ENCODE measurements at regions not wholly inside any gene's neighbourhood (a gene's known extent, or its start where the extent isn't known, plus 50 kb on each side); places are given as distances from the start of the nearest gene placed in this dataset.

DNA sequence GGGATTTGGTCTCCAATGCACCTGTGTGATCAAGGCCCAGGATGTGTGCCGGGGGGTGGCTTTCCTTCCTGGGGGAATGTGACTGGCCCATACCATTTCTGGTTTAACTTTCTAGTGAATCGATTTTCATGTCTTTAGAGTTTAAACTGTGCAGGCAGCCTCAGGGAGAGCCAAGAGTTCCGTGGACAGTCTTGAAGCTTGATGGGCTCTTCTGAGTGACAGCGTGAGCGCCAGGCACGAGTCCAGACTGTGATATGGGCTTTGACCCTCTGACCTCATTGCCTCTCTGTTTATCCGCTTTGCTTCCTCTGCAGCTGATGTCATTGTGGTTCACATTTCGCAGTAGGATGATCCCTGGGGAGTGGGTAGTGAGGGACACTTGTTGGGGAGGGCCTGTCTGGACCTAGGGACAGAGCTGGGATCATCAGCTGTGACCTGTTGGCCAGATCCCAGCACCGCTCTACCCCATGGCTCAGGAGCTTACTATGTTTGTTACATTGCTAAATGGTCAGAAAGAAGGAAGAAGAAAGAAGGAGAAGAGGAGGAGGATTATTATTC, 80.6 kb upstream of the CLDN5 start:
- ChIA-PET POLR2A (interaction anchor here (0.9 kb wide), 1 partner anchor 10 kb away, joined by 3 read pairs; no protein-coding TSS in a partner anchor), CTCF (ENCODE audit: unreplicated experiment) (no interaction called here)
- no peaks in the 10 kb centered on the region for H3K9me2 ChIP-seq (ENCODE audit: insufficient read depth, low read length)
- no peak overlapping the region for H2AFZ ChIP-seq (ENCODE audit: low read length)
- intact Hi-C loops (cut with micrococcal nuclease; ENCODE audit: unreplicated experiment): no loop called here
- no peaks in the 10 kb centered on the region for H3K79me2 ChIP-seq (ENCODE audit: insufficient read depth, low read depth, low read length)
- no peak overlapping the region for H3K4me3 ChIP-seq (ENCODE audit: low read depth, low read length, poor library complexity, severe bottlenecking)
- no peaks in the 10 kb centered on the region for H3K36me3 ChIP-seq (ENCODE audit: insufficient read depth, low read length)
- H4K20me1 ChIP-seq (ENCODE audit: insufficient read depth, low read length): no peaks in the 10 kb centered on the region
- TF ChIP-seq, protein P1, sequence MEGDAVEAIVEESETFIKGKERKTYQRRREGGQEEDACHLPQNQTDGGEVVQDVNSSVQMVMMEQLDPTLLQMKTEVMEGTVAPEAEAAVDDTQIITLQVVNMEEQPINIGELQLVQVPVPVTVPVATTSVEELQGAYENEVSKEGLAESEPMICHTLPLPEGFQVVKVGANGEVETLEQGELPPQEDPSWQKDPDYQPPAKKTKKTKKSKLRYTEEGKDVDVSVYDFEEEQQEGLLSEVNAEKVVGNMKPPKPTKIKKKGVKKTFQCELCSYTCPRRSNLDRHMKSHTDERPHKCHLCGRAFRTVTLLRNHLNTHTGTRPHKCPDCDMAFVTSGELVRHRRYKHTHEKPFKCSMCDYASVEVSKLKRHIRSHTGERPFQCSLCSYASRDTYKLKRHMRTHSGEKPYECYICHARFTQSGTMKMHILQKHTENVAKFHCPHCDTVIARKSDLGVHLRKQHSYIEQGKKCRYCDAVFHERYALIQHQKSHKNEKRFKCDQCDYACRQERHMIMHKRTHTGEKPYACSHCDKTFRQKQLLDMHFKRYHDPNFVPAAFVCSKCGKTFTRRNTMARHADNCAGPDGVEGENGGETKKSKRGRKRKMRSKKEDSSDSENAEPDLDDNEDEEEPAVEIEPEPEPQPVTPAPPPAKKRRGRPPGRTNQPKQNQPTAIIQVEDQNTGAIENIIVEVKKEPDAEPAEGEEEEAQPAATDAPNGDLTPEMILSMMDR (conservative IDR thresholded peaks at IDR 0.05; ENCODE audit: low read length): no peak
- TF ChIP-seq EZH2phosphoT487 (IDR thresholded peaks at IDR 0.05; ENCODE audit: borderline replicate concordance, low read depth, low read length): no peak
- no peak overlapping the region for H3K27ac ChIP-seq (ENCODE audit: low read depth, low read length, poor library complexity, severe bottlenecking)
- H3K4me2 ChIP-seq (ENCODE audit: low read length): no peak overlapping the region
- H3K9me3 ChIP-seq (ENCODE audit: low read length): no peaks in the 10 kb centered on the region
- DNase-seq (ENCODE audit: low spot score): no peak
- no TSS peak for BruUV-seq (replicated peaks)
- H3K4me1 ChIP-seq (ENCODE audit: insufficient read depth, low read length, poor library complexity, severe bottlenecking): peaks cover 10% of the 10 kb centered on the region

DNA sequence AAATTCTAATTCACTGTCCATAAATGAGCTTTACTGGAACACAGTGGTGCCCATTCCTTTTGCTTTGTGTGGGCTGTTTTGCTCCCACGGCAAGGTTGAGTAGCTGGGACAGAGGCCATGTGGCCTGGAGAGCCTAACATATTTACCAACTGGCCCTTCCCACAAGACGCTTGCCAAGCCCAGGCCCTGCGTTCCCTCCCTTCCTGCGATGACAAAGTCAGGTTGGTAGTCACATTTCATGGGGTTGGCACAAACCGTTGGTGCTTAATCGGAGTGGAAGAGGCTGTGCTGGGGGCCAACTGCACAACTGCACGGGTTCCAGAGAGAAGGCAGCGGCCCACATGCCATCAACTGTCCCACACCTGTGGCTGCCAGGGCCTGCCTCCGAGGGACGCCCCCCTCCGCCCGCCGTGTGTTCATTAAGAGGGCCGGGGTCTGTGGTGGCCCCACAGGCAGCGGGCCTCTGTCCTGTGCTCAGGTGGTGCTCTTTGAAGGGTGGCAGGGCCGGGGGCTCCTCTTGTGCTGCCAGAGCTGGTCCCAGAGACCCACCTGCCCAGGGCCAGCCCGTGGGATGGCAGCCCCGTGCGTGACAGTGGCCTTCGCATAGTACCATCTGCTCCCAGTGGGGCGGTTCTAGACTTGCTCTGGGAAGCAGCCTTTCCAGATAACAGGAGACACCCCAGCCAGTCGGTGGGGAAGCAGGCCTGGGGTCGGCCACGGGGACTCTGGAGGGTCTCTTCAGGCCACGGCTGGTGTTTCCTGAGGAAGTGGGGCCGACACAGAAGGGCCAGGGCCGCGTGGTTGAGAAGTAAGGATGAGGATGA, 81.5 kb upstream of the CLDN5 start:
- no peak for DNase-seq (ENCODE audit: low spot score)
- BruUV-seq (replicated peaks): no TSS peak
- Histone ChIP-seq H3K4me2 (ENCODE audit: low read length) (no peak overlapping the region), H3K4me1 (ENCODE audit: insufficient read depth, low read length, poor library complexity, severe bottlenecking) (peaks cover 17% of the 10 kb centered on the region), H3K36me3 (ENCODE audit: insufficient read depth, low read length) (no peaks in the 10 kb centered on the region), H2AFZ (ENCODE audit: low read length) (no peak overlapping the region), H4K20me1 (ENCODE audit: insufficient read depth, low read length) (no peaks in the 10 kb centered on the region), H3K9me2 (ENCODE audit: insufficient read depth, low read length) (no peaks in the 10 kb centered on the region), H3K9me3 (ENCODE audit: low read length) (no peaks in the 10 kb centered on the region), H3K4me3 (ENCODE audit: low read depth, low read length, poor library complexity, severe bottlenecking) (no peak overlapping the region), H3K79me2 (ENCODE audit: insufficient read depth, low read depth, low read length) (no peaks in the 10 kb centered on the region), H3K27ac (ENCODE audit: low read depth, low read length, poor library complexity, severe bottlenecking) (no peak overlapping the region)
- CTCF ChIA-PET (ENCODE audit: unreplicated experiment): no interaction called here
- POLR2A ChIA-PET: interaction anchor here (0.9 kb wide), 1 partner anchor 11 kb away, joined by 3 read pairs; no protein-coding TSS in a partner anchor
- TF ChIP-seq, protein P1 (conservative IDR thresholded peaks at IDR 0.05; ENCODE audit: low read length): no peak
- TF ChIP-seq EZH2phosphoT487 (IDR thresholded peaks at IDR 0.05; ENCODE audit: borderline replicate concordance, low read depth, low read length): no peak
- intact Hi-C loops (cut with micrococcal nuclease; ENCODE audit: unreplicated experiment): no loop called here

Data from OCI-LY7 (cell line).